HG03378 (cell line): ENCODE measurements at regions not wholly inside any gene's neighbourhood (a gene's known extent, or its start where the extent isn't known, plus 50 kb on each side); places are given as distances from the start of the nearest gene placed in this dataset.
"Not testable (repeated sequence)": the region's sequence is repeated elsewhere in the genome, so short reads cannot be mapped to it uniquely, and the experiment has no call there.

Experiments
- ATAC-seq: cut with Tn5 transposase; IDR thresholded peaks from one replicate; pipeline ENCODE4 v1.9.1; 2021; ENCODE audit warnings: mild to moderate bottlenecking, moderate library complexity; ENCODE audit not compliant: unreplicated experiment

GRCh38 chr2:242063850-242064249 is 194.3 kb downstream of the RTP5 start:
- ATAC-seq: no peak

GRCh38 chr2:242064364-242065250 is 195.1 kb downstream of the RTP5 start:
- no peak for ATAC-seq

- no peak for ATAC-seq
These were observed 195.9 kb downstream of the RTP5 start for GRCh38 chr2:242065426-242065825.

GRCh38 chr2:242069018-242069417 is 199.5 kb downstream of the RTP5 start:
- no peak for ATAC-seq

GRCh38 chr2:242069938-242070395 is 200.4 kb downstream of the RTP5 start:
- ATAC-seq: not testable (repeated sequence)

GRCh38 chr2:242070726-242071125 is 201.2 kb downstream of the RTP5 start:
- ATAC-seq: not testable (repeated sequence)

GRCh38 chr2:242071377-242071776 is 201.8 kb downstream of the RTP5 start:
- not testable (repeated sequence) for ATAC-seq

GRCh38 chr2:242071936-242072335 is 202.4 kb downstream of the RTP5 start:
- ATAC-seq: not testable (repeated sequence)

- no peak for ATAC-seq
These were observed 205.6 kb downstream of the RTP5 start for GRCh38 chr2:242075168-242075567.

GRCh38 chr2:242075696-242076095 is 206.2 kb downstream of the RTP5 start:
- no peak for ATAC-seq

GRCh38 chr2:242076184-242076583 is 206.7 kb downstream of the RTP5 start:
- not testable (repeated sequence) for ATAC-seq

- not testable (repeated sequence) for ATAC-seq
These were observed 208.9 kb downstream of the RTP5 start for GRCh38 chr2:242078426-242078825.

GRCh38 chr2:242079792-242080191 is 210.3 kb downstream of the RTP5 start:
- ATAC-seq: not testable (repeated sequence)

- not testable (repeated sequence) for ATAC-seq
These were observed 211.2 kb downstream of the RTP5 start for GRCh38 chr2:242080575-242081214.

- not testable (repeated sequence) for ATAC-seq
These were observed 214.5 kb downstream of the RTP5 start for GRCh38 chr2:242084034-242084433.

GRCh38 chr2:242085024-242085674 is 215.6 kb downstream of the RTP5 start:
- peak; percentile 39 for ATAC-seq

GRCh38 chr2:242085941-242086621 is 216.6 kb downstream of the RTP5 start:
- ATAC-seq: peak; percentile 33

GRCh38 chr2:242088044-242088443 is 218.5 kb downstream of the RTP5 start:
- ATAC-seq: peak; percentile 11

- peak; percentile 56 for ATAC-seq
These were observed 219.1 kb downstream of the RTP5 start for GRCh38 chr2:242088471-242089212.

GRCh38 chr2:242089213-242089549 is 219.7 kb downstream of the RTP5 start:
- ATAC-seq: not testable (repeated sequence)
